ENCODE measurements at regions not wholly inside any gene's neighbourhood (a gene's known extent, or its start where the extent isn't known, plus 50 kb on each side); places are given as distances from the start of the nearest gene placed in this dataset.

- Histone ChIP-seq H3K27ac (ENCODE audit: low read depth, low read length, poor library complexity, severe bottlenecking) (no peak overlapping the region), H3K4me2 (ENCODE audit: low read length) (no peak overlapping the region), H3K4me3 (ENCODE audit: low read depth, low read length, poor library complexity, severe bottlenecking) (no peak overlapping the region), H3K9me3 (ENCODE audit: low read length) (no peaks in the 10 kb centered on the region), H3K9me2 (ENCODE audit: insufficient read depth, low read length) (no peaks in the 10 kb centered on the region), H2AFZ (ENCODE audit: low read length) (no peak overlapping the region), H4K20me1 (ENCODE audit: insufficient read depth, low read length) (no peaks in the 10 kb centered on the region), H3K79me2 (ENCODE audit: insufficient read depth, low read depth, low read length) (no peaks in the 10 kb centered on the region), H3K4me1 (ENCODE audit: insufficient read depth, low read length, poor library complexity, severe bottlenecking) (no peaks in the 10 kb centered on the region), H3K36me3 (ENCODE audit: insufficient read depth, low read length) (no peaks in the 10 kb centered on the region)
- BruUV-seq (replicated peaks): no TSS peak
- intact Hi-C loops (cut with micrococcal nuclease; ENCODE audit: unreplicated experiment): no loop called here
- POLR2A ChIA-PET: no interaction called here
- no peak for DNase-seq (ENCODE audit: low spot score)
- CTCF ChIA-PET (ENCODE audit: unreplicated experiment): no interaction called here
- no peak for TF ChIP-seq EZH2phosphoT487 (IDR thresholded peaks at IDR 0.05; ENCODE audit: borderline replicate concordance, low read depth, low read length)
- TF ChIP-seq CTCF (conservative IDR thresholded peaks at IDR 0.05; ENCODE audit: low read length): no peak
These were observed 96.1 kb upstream of the BHLHE23 start for GRCh38 chr20:63102721-63103375.

- Histone ChIP-seq H3K36me3 (ENCODE audit: insufficient read depth, low read length) (no peaks in the 10 kb centered on the region), H3K79me2 (ENCODE audit: insufficient read depth, low read depth, low read length) (no peaks in the 10 kb centered on the region), H2AFZ (ENCODE audit: low read length) (no peak overlapping the region), H3K4me3 (ENCODE audit: low read depth, low read length, poor library complexity, severe bottlenecking) (no peak overlapping the region), H3K27ac (ENCODE audit: low read depth, low read length, poor library complexity, severe bottlenecking) (no peak overlapping the region), H3K9me3 (ENCODE audit: low read length) (no peaks in the 10 kb centered on the region), H3K9me2 (ENCODE audit: insufficient read depth, low read length) (no peaks in the 10 kb centered on the region), H4K20me1 (ENCODE audit: insufficient read depth, low read length) (no peaks in the 10 kb centered on the region), H3K4me2 (ENCODE audit: low read length) (no peak overlapping the region), H3K4me1 (ENCODE audit: insufficient read depth, low read length, poor library complexity, severe bottlenecking) (no peaks in the 10 kb centered on the region)
- intact Hi-C loops (cut with micrococcal nuclease; ENCODE audit: unreplicated experiment): no loop called here
- DNase-seq (ENCODE audit: low spot score): no peak
- BruUV-seq (replicated peaks): no TSS peak
- no peak for TF ChIP-seq EZH2phosphoT487 (IDR thresholded peaks at IDR 0.05; ENCODE audit: borderline replicate concordance, low read depth, low read length)
- no peak for TF ChIP-seq CTCF (conservative IDR thresholded peaks at IDR 0.05; ENCODE audit: low read length)
- ChIA-PET CTCF (ENCODE audit: unreplicated experiment) (no interaction called here), POLR2A (no interaction called here)
These were observed 95.3 kb upstream of the BHLHE23 start for GRCh38 chr20:63101781-63102720.
